AG04450 (cell line): ENCODE measurements at regions not wholly inside any gene's neighbourhood (a gene's known extent, or its start where the extent isn't known, plus 50 kb on each side); places are given as distances from the start of the nearest gene placed in this dataset.

Source experiments
- CTCF ChIA-PET: fragments of 300-600, 350-600 bp; formaldehyde crosslinking; extraction: SDS; loops from one replicate; lab custom pipeline; 2022; ENCODE audit warnings: antibody characterized with exemption, inconsistent platforms; lab: Charles Lee
- POLR2A ChIA-PET: fragments of 350-600 bp; formaldehyde crosslinking; extraction: SDS; loops from one replicate; lab custom pipeline; 2021; ENCODE audit warnings: antibody characterized with exemption, inconsistent platforms; lab: Yijun Ruan, JAX
- DNase-seq: peaks from one replicate; pipeline ENCODE4 v3.0.0-alpha.2; 2011; ENCODE audit warnings: low read depth, low spot score
- H3K27ac ChIP-seq: one replicate; pipeline ENCODE4 v1.5.1; 2012; ENCODE audit warnings: low read depth, low read length, control low read depth
- H3K27me3 ChIP-seq: one replicate; pipeline ENCODE4 v1.6.0; 2012; ENCODE audit warnings: low read length; ENCODE audit not compliant: control insufficient read depth, insufficient read depth
- H3K4me3 ChIP-seq: 2 replicates; pipeline ENCODE4 v1.5.1; 2011; ENCODE audit warnings: mild to moderate bottlenecking, low read depth, low read length, control low read depth
- H3K9me3 ChIP-seq: 2 replicates; pipeline ENCODE4 v1.5.1; 2012; ENCODE audit warnings: low read length; ENCODE audit not compliant: control insufficient read depth, insufficient read depth
- CTCF ChIP-seq: IDR thresholded peaks from 2 replicates; pipeline ENCODE4 v1.5.1; 2011; ENCODE audit warnings: low read depth, low read length, control low read depth, inconsistent platforms

GRCh38 chr5:176725521-176726280, 78.4 kb downstream of the TSPAN17 start:
- CTCF ChIA-PET = no interaction called here
- TF ChIP-seq CTCF = no peak
- H3K9me3 ChIP-seq = peaks cover 3% of the 10 kb centered on the region; the same call in 1 of the 2 replicates
- POLR2A ChIA-PET = no interaction called here
- no peak for DNase-seq
- H3K27ac ChIP-seq = no peak overlapping the region
- H3K4me3 ChIP-seq = no peak overlapping the region
- peaks cover 60% of the 10 kb centered on the region for H3K27me3 ChIP-seq

GRCh38 chr5:176726746-176727527, 79.7 kb downstream of the TSPAN17 start:
- ChIA-PET POLR2A (no interaction called here), CTCF (no interaction called here)
- Histone ChIP-seq H3K4me3 (no peak overlapping the region), H3K9me3 (no peaks in the 10 kb centered on the region), H3K27me3 (peaks cover 68% of the 10 kb centered on the region), H3K27ac (no peak overlapping the region)
- no peak for DNase-seq
- TF ChIP-seq CTCF = no peak

- H3K27me3 ChIP-seq = peaks cover 68% of the 10 kb centered on the region
- TF ChIP-seq CTCF = no peak
- no peak overlapping the region for H3K4me3 ChIP-seq
- no peak overlapping the region for H3K27ac ChIP-seq
- POLR2A ChIA-PET = no interaction called here
- no peak for DNase-seq
- CTCF ChIA-PET = no interaction called here
- no peaks in the 10 kb centered on the region for H3K9me3 ChIP-seq
Measured at GRCh38 chr5:176727528-176727900, 80.2 kb downstream of the TSPAN17 start.

- CTCF ChIA-PET = no interaction called here
- no peak for TF ChIP-seq CTCF
- no peak overlapping the region for H3K4me3 ChIP-seq
- H3K27ac ChIP-seq = no peak overlapping the region
- peaks cover 66% of the 10 kb centered on the region for H3K27me3 ChIP-seq
- H3K9me3 ChIP-seq = no peaks in the 10 kb centered on the region
- POLR2A ChIA-PET = no interaction called here
- DNase-seq = no peak
Measured at GRCh38 chr5:176727983-176728675, 80.8 kb downstream of the TSPAN17 start.

GRCh38 chr5:176728831-176729251, 81.5 kb upstream of the UNC5A start:
- ChIA-PET POLR2A (no interaction called here), CTCF (no interaction called here)
- no peak for TF ChIP-seq CTCF
- Histone ChIP-seq H3K9me3 (no peaks in the 10 kb centered on the region; the same call in 1 of the 2 replicates), H3K4me3 (no peak overlapping the region), H3K27me3 (peaks cover 66% of the 10 kb centered on the region), H3K27ac (no peak overlapping the region)
- no peak for DNase-seq
